SU-DHL-6 (cell line): ENCODE measurements at regions not wholly inside any gene's neighbourhood (a gene's known extent, or its start where the extent isn't known, plus 50 kb on each side); places are given as distances from the start of the nearest gene placed in this dataset.
"Not testable (repeated sequence)": the region's sequence is repeated elsewhere in the genome, so short reads cannot be mapped to it uniquely, and the experiment has no call there.

ENCODE experiments used
- H2AFZ ChIP-seq: fragments of 200-600 bp; sonication (generic); 2 replicates; pipeline ENCODE4 v1.6.1; 2014; ENCODE audit warnings: low read depth, mild to moderate bottlenecking, moderate library complexity, mixed read lengths, antibody characterized with exemption, low read length; ENCODE audit not compliant: severe bottlenecking
- H3F3A ChIP-seq: fragments of 200-600 bp; shearing (Covaris generic); 2 replicates; pipeline ENCODE4 v1.6.0; 2016; ENCODE audit warnings: antibody characterized with exemption, mild to moderate bottlenecking; ENCODE audit not compliant: insufficient read depth
- H3K27ac ChIP-seq: fragments of 200-600 bp; sonication (generic); 2 replicates; pipeline ENCODE4 v1.5.1; 2016; ENCODE audit warnings: low read depth, mild to moderate bottlenecking, low read length, moderate library complexity, mixed read lengths
- H3K27me3 ChIP-seq: fragments of 200-600 bp; sonication (generic), shearing (Covaris generic); 2 replicates; pipeline ENCODE4 v1.6.0; 2014; ENCODE audit warnings: mild to moderate bottlenecking, low read length
- H3K36me3 ChIP-seq: fragments of 200-600 bp; sonication (generic); 2 replicates; pipeline ENCODE4 v1.6.1; 2014; ENCODE audit warnings: mild to moderate bottlenecking, low read length, mixed read lengths
- H3K4me2 ChIP-seq: fragments of 300-600, 200-600 bp; shearing (Covaris generic), sonication (generic); 2 replicates; pipeline ENCODE4 v1.6.0; 2014; ENCODE audit warnings: low read length, low read depth, mild to moderate bottlenecking; ENCODE audit not compliant: poor library complexity, severe bottlenecking
- H3K4me3 ChIP-seq: fragments of 200-600 bp; sonication (generic); 2 replicates; pipeline ENCODE4 v1.5.1; 2014; ENCODE audit warnings: antibody characterized with exemption, low read length, mild to moderate bottlenecking, mixed read lengths; ENCODE audit not compliant: insufficient read depth, poor library complexity, severe bottlenecking
- H3K79me2 ChIP-seq: fragments of 200-600 bp; sonication (generic); 2 replicates; pipeline ENCODE4 v1.6.1; 2014; ENCODE audit warnings: mild to moderate bottlenecking, low read length, moderate library complexity; ENCODE audit not compliant: insufficient read depth
- H3K9ac ChIP-seq: fragments of 200-600 bp; sonication (generic); 2 replicates; pipeline ENCODE4 v1.7.0; 2014; ENCODE audit warnings: mild to moderate bottlenecking, low read length
- H3K9me2 ChIP-seq: fragments of 200-600 bp; sonication (generic); replicated peaks from 2 replicates; pipeline ENCODE4 v1.6.1; 2014; ENCODE audit warnings: low read length; ENCODE audit not compliant: insufficient read depth
- H3K9me3 ChIP-seq: fragments of 200-600 bp; sonication (generic); 2 replicates; pipeline ENCODE4 v1.6.1; 2014; ENCODE audit warnings: low read length, mixed read lengths; ENCODE audit not compliant: insufficient read depth
- H4K20me1 ChIP-seq: fragments of 200-600 bp; sonication (generic); 2 replicates; pipeline ENCODE4 v1.6.1; 2014; ENCODE audit warnings: low read depth, mild to moderate bottlenecking, antibody characterized with exemption, low read length, moderate library complexity, mixed read lengths

DNA sequence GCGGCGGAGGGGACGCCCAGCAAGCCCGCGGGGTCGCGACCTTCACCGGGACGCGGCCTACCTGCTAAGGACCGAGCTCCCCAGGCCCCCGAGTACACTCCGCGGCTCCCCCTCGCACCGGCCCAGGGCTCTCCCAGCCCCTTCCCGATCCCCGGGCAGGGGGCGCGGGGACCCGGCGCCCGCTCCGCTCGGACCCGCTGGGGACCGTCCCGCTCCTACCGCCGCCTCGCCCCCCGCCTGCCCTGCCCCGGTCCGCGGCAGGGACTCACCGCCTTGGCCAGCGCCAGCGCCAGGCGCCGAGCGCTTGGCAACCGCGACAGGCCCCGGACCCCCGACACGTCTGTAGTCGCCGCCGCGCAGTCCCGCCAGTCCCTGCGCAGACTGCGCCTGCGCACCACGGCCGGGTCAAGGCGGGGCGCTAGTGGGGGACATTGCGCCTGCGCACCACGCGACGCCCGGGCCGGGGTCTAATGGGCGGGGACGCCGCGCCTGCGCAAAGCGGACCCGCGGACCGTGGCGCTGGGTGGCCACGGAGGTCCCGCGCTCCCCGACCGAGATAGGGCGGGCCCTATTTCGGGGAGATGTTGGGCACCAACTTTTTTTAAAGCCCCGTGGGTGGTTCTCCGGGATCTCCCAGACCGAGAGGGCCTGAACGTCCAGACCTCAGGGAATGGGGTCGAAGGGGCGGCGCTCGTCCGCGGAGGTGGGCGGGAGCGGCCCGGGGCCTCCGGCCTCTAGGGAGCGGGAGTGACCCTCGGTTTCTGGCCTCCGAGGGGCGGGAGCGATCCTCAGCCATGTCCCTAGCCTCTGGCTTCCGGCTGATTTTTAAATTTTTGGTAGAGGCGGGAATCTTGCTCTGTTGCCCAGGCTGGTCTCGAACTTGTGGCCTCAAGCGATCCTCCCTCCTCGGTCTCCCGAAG lies 81.8 kb upstream of the TNK2 start:
- Histone ChIP-seq H3K4me3 (peak overlapping the region; percentile 59), H2AFZ (peak overlapping the region; percentile 96), H3K9ac (peak overlapping the region; percentile 77), H3K4me2 (peak overlapping the region; percentile 42)
- not testable (repeated sequence) for H3K27me3 ChIP-seq, H3K9me2 ChIP-seq, H4K20me1 ChIP-seq, H3K36me3 ChIP-seq, H3K9me3 ChIP-seq, H3K27ac ChIP-seq, H3F3A ChIP-seq, H3K79me2 ChIP-seq

DNA sequence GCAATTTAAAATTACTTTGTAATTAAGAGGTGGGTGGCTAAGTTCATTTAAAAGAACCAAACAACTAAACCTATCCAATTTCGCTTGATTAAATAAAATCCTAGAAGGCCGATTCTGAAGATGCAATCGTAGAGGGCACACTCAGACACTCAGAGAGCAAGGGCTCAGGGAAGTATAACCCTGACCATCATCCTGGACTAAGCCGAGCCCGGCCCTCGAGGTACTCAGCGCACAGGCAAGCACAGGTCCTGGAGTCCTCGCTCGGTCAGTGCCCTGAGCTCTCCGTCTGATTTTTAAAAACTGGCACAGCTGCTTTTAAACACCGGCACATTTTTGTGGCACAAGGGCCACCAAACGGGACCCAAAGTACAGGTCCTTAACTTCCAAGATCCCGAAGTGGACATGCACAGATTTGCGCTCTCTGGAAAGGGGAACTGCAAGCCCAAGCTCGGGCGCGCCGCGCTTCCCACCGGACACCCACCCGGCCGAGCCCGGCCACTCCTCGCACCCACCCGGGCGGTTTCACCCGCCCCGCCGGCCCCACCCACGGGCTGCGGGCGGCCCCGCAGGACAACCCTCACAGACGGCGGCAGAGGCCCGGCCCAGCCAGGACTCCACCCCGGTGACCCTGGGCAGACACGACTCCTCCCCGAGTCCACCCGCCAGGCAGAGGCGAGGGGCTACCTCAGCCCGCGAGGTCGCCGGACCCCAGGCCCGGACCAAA lies 81.0 kb upstream of the TNK2 start:
- H3K9me2 ChIP-seq, H3K27me3 ChIP-seq, H3K27ac ChIP-seq, H3K36me3 ChIP-seq, H2AFZ ChIP-seq, H3K9me3 ChIP-seq, H4K20me1 ChIP-seq, H3K4me2 ChIP-seq, H3K79me2 ChIP-seq, H3F3A ChIP-seq: not testable (repeated sequence)
- Histone ChIP-seq H3K9ac (peak overlapping the region; percentile 77), H3K4me3 (peak overlapping the region; percentile 45)

DNA sequence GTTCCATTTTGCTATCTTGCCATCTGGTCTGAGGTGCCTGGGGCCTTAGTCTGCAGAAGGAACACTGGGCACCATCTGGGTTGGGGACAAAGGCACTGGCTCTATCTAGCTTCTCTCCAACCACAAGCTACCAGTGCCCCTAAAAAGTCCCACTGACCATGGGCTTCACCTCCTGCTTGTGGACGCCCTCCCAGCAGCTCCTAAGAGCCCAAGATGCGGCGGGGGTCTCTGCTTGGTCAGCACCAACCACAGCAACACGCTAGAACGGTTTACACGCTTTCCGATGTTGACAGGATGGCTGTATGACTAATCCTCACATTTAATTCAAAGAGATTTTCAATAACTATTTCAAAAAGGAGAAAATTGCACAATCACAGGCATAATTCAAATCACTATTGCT lies 80.4 kb upstream of the TNK2 start:
- not testable (repeated sequence) for H3K9ac ChIP-seq, H3K79me2 ChIP-seq, H4K20me1 ChIP-seq, H3F3A ChIP-seq, H3K36me3 ChIP-seq, H3K9me3 ChIP-seq, H3K27ac ChIP-seq, H3K9me2 ChIP-seq, H3K4me3 ChIP-seq, H2AFZ ChIP-seq, H3K27me3 ChIP-seq
- peak overlapping the region; percentile 39 for H3K4me2 ChIP-seq

DNA sequence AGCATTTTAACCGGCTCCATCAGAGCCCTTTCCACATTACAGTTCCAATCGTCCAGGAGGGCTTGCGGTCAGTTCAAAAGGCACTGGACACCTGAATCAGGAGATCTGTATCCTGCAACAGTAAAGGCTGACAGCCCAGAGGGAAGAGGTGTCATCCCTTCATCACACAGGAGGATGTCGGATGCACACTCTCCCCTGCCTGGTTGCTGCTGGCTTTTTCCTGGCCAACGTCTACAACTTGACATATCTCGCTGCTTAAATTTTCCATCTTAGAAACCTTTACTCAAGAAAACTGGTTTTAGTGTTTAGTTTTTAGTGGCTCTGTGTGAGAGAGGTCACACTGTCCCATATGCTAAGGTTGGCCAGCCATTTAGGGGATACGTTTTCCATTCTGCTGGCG lies 78.7 kb upstream of the TNK2 start:
- not testable (repeated sequence) for H3K27ac ChIP-seq, H3K27me3 ChIP-seq, H3K79me2 ChIP-seq, H3K4me3 ChIP-seq, H4K20me1 ChIP-seq, H3F3A ChIP-seq, H3K9ac ChIP-seq, H3K9me2 ChIP-seq, H2AFZ ChIP-seq, H3K4me2 ChIP-seq, H3K9me3 ChIP-seq, H3K36me3 ChIP-seq

DNA sequence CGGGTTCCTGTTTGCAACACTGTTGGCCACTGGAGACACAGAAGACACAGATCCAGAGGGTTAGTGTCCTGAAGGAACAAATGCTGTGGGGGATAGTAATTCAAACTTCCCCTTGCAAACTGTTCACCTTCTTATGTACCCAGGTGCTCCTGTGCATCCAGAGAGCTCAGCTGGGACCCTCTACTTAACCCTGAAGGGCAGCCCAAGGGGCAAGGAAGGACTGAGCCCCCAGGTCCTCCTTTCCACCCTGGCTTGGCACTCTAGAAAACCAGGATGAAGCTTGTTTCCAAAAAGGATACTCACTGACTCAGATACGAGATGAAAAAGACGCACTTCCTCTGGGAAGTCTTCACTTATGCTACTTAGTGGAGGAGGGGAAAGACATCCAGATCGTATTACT lies 78.2 kb upstream of the TNK2 start:
- not testable (repeated sequence) for H3F3A ChIP-seq, H2AFZ ChIP-seq, H3K27ac ChIP-seq, H3K4me3 ChIP-seq, H3K9me2 ChIP-seq, H3K9me3 ChIP-seq, H4K20me1 ChIP-seq, H3K4me2 ChIP-seq, H3K27me3 ChIP-seq, H3K36me3 ChIP-seq, H3K9ac ChIP-seq, H3K79me2 ChIP-seq

DNA sequence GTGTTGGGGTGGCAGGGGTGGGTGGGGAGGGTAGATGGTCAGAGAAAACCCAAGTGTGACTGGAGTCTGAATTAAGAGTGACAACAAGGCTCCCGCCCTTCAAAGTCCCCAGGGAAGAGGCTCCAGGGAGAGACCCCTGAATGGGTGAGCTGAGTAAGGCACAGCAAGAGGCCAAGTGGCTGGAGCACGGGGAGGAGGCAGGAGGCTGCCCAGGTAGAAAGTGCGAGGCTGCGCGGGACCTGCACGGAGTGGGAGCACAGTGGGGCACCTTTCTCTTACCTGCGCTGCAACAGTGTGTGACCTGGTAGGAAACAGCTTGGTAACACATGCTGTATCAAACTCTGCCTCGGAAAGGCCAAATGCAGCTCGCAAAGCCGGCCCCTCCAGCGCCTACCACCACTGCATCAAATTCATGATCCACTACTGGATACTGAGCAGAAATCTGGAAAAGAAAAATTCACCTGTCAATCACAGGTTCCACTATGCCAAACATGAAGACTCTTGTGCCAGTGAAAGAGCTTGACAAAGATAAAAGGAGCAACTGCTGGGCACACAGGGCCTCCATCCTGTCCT lies 77.1 kb upstream of the TNK2 start:
- H4K20me1 ChIP-seq, H2AFZ ChIP-seq: not testable (repeated sequence)

DNA sequence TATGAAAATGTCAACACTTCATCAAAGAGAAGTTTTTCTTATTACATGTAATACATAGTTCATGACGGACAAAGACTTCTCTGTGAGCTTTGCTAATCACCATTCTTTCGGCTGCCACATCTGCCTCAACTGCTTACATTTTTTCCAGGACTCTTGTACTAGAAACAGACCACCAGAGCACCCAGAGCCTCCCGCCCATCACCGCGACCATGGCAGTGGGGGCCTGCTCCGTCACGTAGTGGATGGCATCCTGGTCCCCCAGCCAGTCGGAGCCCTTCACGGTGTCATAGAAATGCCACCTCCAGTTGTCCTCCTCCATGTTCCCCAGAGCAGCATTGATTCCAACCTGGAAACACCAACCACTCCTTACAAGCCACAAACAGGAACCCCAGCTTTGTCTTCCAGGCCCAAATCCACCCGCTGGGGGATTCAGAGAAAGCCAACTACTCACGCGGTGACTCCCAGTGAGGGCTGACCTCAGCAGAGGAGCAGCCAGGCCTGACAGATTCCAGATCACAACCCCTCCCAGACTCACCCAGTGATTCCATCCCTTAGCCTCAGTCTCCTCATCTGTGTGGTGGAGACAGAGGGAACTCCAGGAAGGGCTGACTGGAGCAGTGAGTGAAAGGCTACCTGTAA lies 76.2 kb upstream of the TNK2 start:
- H3K27ac ChIP-seq, H3K4me2 ChIP-seq, H3K27me3 ChIP-seq, H2AFZ ChIP-seq, H3K9me2 ChIP-seq, H3F3A ChIP-seq, H3K4me3 ChIP-seq, H3K79me2 ChIP-seq, H3K36me3 ChIP-seq, H3K9me3 ChIP-seq, H3K9ac ChIP-seq, H4K20me1 ChIP-seq: not testable (repeated sequence)

More for the DNA sequence above, 77.1 kb upstream of the TNK2 start:
- not testable (repeated sequence) for H3K79me2 ChIP-seq, H3K4me3 ChIP-seq, H3K27ac ChIP-seq, H3K27me3 ChIP-seq, H3K4me2 ChIP-seq, H3K9ac ChIP-seq, H3F3A ChIP-seq, H3K9me2 ChIP-seq, H3K36me3 ChIP-seq, H3K9me3 ChIP-seq
